ENCODE measurements at regions not wholly inside any gene's neighbourhood (a gene's known extent, or its start where the extent isn't known, plus 50 kb on each side); places are given as distances from the start of the nearest gene placed in this dataset.

DNA sequence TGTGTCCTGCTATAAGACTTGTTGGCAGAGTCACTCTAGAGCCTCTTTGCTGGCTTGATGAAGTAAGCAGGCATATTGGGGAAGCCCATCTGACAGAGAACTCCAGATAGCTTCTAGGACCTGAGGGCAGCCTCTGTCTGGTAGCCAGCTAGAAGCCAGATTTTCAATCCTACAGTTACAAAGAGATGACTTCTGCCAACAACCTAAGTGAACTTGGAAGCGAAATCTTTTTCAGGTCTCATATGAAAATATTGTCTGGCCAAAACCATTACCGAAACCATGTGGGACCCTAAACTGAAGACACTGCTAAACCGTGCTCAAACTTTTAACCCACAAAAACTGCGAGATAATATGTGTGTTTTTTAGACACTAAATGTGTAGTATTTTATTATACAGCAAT is 140.9 kb downstream of the MRPS30 start:
- Histone ChIP-seq H3K9me3 (no peaks in the 10 kb centered on the region), H3K4me3 (no peak overlapping the region), H3K4me1 (no peaks in the 10 kb centered on the region), H3K4me2 (no peak overlapping the region), H3K27ac (no peak overlapping the region)
- FAIRE-seq = no peak
- CTCF ChIA-PET = no interaction called here
- DNase-seq (ENCODE audit: low read depth in 1 of 2, low spot score in 1 of 2) = no peak
- TF ChIP-seq CBX8 (IDR thresholded peaks at IDR 0.05) (no peak), RAD21 (conservative IDR thresholded peaks at IDR 0.05 in 1 of 2, IDR thresholded peaks at IDR 0.05 in 1 of 2) (no peak), EP300 (IDR thresholded peaks at IDR 0.05) (no peak), KDM5A (IDR thresholded peaks at IDR 0.05) (no peak), RNF2 (IDR thresholded peaks at IDR 0.05; ENCODE audit: borderline replicate concordance, low read depth) (no peak), POLR2A (IDR thresholded peaks at IDR 0.05; ENCODE audit: low read length) (no peak), RARB (CRISPR knock-in tag; IDR thresholded peaks at IDR 0.05) (no peak), POLR2AphosphoS2 (conservative IDR thresholded peaks at IDR 0.05; ENCODE audit: low read length) (no peak), EHF (CRISPR knock-in tag; IDR thresholded peaks at IDR 0.05) (no peak), RCOR1 (IDR thresholded peaks at IDR 0.05; ENCODE audit: low read depth, low read length) (no peak)
- TF ChIP-seq, protein P1, sequence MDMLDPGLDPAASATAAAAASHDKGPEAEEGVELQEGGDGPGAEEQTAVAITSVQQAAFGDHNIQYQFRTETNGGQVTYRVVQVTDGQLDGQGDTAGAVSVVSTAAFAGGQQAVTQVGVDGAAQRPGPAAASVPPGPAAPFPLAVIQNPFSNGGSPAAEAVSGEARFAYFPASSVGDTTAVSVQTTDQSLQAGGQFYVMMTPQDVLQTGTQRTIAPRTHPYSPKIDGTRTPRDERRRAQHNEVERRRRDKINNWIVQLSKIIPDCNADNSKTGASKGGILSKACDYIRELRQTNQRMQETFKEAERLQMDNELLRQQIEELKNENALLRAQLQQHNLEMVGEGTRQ (IDR thresholded peaks at IDR 0.05) = no peak
- TF ChIP-seq, protein P2, sequence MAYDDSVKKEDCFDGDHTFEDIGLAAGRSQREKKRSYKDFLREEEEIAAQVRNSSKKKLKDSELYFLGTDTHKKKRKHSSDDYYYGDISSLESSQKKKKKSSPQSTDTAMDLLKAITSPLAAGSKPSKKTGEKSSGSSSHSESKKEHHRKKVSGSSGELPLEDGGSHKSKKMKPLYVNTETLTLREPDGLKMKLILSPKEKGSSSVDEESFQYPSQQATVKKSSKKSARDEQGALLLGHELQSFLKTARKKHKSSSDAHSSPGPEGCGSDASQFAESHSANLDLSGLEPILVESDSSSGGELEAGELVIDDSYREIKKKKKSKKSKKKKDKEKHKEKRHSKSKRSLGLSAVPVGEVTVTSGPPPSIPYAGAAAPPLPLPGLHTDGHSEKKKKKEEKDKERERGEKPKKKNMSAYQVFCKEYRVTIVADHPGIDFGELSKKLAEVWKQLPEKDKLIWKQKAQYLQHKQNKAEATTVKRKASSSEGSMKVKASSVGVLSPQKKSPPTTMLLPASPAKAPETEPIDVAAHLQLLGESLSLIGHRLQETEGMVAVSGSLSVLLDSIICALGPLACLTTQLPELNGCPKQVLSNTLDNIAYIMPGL (CRISPR knock-in tag; IDR thresholded peaks at IDR 0.05; ENCODE audit: borderline replicate concordance) = no peak
- POLR2A ChIA-PET = no interaction called here
- 6% methylated on average over 4 of the region's 4 CpGs for WGBS (ENCODE audit: missing lambda C conversion rate)
- no peak for ATAC-seq

DNA sequence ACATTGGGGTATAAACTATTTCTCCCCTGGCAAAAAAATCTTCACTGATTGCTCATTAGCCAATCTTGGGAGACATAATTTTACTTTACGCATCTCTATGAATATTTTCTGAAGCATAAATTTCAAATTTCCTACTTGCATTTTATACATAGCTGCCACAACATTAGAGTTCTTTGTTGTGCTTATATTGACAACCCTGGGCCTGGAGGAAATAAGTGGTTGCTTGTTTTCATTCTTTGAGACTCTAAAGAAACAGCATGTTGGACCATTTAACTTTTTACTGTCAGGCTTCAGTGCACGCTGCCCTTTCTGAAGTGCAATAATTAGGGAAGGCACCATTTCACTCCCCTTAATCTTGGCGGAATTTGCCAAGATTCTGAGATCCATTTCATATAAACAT is 142.6 kb downstream of the MRPS30 start:
- 24% methylated on average over 3 of the region's 3 CpGs for WGBS (ENCODE audit: missing lambda C conversion rate)
- Histone ChIP-seq H3K4me2 (no peak overlapping the region), H3K9me3 (no peaks in the 10 kb centered on the region), H3K4me1 (no peaks in the 10 kb centered on the region), H3K4me3 (no peak overlapping the region), H3K27ac (no peak overlapping the region)
- ChIA-PET CTCF (interaction anchor here (1.4 to 1.9 kb wide), 2 partner anchors 9 kb away, joined by 3 to 4 read pairs; no protein-coding TSS in a partner anchor), POLR2A (no interaction called here)
- DNase-seq (ENCODE audit: low read depth in 1 of 2, low spot score in 1 of 2) (no peak), ATAC-seq (no peak), FAIRE-seq (no peak)
- TF ChIP-seq, protein P3, sequence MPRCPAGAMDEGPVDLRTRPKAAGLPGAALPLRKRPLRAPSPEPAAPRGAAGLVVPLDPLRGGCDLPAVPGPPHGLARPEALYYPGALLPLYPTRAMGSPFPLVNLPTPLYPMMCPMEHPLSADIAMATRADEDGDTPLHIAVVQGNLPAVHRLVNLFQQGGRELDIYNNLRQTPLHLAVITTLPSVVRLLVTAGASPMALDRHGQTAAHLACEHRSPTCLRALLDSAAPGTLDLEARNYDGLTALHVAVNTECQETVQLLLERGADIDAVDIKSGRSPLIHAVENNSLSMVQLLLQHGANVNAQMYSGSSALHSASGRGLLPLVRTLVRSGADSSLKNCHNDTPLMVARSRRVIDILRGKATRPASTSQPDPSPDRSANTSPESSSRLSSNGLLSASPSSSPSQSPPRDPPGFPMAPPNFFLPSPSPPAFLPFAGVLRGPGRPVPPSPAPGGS (IDR thresholded peaks at IDR 0.05) = no peak

DNA sequence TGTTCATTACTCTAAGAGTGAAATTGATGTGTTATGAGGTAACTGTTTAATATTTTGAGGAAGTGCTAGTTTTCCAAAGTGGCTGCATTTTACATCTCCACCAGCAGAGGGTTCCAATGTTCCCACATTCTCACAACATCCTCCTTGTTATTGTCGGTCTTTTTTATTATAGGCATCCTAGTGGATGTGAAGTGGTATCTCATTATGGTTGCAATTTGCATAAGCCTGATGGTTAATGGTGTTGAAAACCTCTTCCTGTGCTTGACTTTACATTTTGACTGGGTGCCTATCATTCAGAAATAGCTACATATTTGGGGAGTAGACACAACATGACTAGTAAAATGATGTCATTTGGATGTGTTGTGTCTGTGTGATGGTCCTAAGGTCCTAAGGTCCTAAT is 143.6 kb downstream of the MRPS30 start:
- POLR2A ChIA-PET = no interaction called here
- ATAC-seq = peak; percentile 56 to 68; a peak in 3 of 6 replicates
- CTCF ChIA-PET = interaction anchor here (1.0 to 1.9 kb wide), 3 partner anchors 8 to 19 kb away, joined by 3 to 6 read pairs (median 4); no protein-coding TSS in a partner anchor
- H3K9me3 ChIP-seq = no peaks in the 10 kb centered on the region
- no peak overlapping the region for H3K27ac ChIP-seq
- H3K4me2 ChIP-seq = no peak overlapping the region
- TF ChIP-seq EP300 (IDR thresholded peaks at IDR 0.05) = no peak
- TF ChIP-seq SREBF2 (IDR thresholded peaks at IDR 0.05) = no peak
- TF ChIP-seq, protein P3 (IDR thresholded peaks at IDR 0.05) = no peak
- TF ChIP-seq RAD21 (conservative IDR thresholded peaks at IDR 0.05 in 1 of 2, IDR thresholded peaks at IDR 0.05 in 1 of 2) = peak; percentile 36 to 38; a peak in 3 of 5 replicates
- TF ChIP-seq SMC3 (IDR thresholded peaks at IDR 0.05) = peak; percentile 45; the same call in 2 of the 3 replicates
- TF ChIP-seq, protein P4, sequence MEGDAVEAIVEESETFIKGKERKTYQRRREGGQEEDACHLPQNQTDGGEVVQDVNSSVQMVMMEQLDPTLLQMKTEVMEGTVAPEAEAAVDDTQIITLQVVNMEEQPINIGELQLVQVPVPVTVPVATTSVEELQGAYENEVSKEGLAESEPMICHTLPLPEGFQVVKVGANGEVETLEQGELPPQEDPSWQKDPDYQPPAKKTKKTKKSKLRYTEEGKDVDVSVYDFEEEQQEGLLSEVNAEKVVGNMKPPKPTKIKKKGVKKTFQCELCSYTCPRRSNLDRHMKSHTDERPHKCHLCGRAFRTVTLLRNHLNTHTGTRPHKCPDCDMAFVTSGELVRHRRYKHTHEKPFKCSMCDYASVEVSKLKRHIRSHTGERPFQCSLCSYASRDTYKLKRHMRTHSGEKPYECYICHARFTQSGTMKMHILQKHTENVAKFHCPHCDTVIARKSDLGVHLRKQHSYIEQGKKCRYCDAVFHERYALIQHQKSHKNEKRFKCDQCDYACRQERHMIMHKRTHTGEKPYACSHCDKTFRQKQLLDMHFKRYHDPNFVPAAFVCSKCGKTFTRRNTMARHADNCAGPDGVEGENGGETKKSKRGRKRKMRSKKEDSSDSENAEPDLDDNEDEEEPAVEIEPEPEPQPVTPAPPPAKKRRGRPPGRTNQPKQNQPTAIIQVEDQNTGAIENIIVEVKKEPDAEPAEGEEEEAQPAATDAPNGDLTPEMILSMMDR (IDR thresholded peaks at IDR 0.05) = peak; percentile 41
- WGBS (ENCODE audit: missing lambda C conversion rate) = 3% methylated on average over 1 of the region's 1 CpG
- no peak overlapping the region for H3K4me3 ChIP-seq
- FAIRE-seq = peak; percentile 73
- H3K4me1 ChIP-seq = no peaks in the 10 kb centered on the region
- DNase-seq (ENCODE audit: low read depth in 1 of 2, low spot score in 1 of 2) = peak; percentile 4 to 43
